Astrocyte (in vitro differentiated cells and primary cell): ENCODE measurements at regions not wholly inside any gene's neighbourhood (a gene's known extent, or its start where the extent isn't known, plus 50 kb on each side); places are given as distances from the start of the nearest gene placed in this dataset.

Source experiments
- DNase-seq: peaks from one replicate; pipeline ENCODE4 v3.0.0-alpha.2; 2010; ENCODE audit warnings: low read depth
- FAIRE-seq: peaks from 2 replicates; lab custom pipeline; 2011; peaks lifted over from hg19 to GRCh38; lab: Jason Lieb, UNC
- H2AFZ ChIP-seq: 2 replicates; pipeline ENCODE4 v1.6.0; 2012; ENCODE audit warnings: low read depth, low read length, inconsistent platforms
- H3K27ac ChIP-seq: 2 replicates; pipeline ENCODE4 v1.5.1; 2011; ENCODE audit warnings: low read depth, low read length, inconsistent platforms
- H3K27me3 ChIP-seq: 2 replicates; pipeline ENCODE4 v1.6.0; 2011; ENCODE audit warnings: low read length, inconsistent platforms; ENCODE audit not compliant: insufficient read depth
- H3K36me3 ChIP-seq: 2 replicates; pipeline ENCODE4 v1.5.1; 2011; ENCODE audit warnings: low read length, inconsistent platforms; ENCODE audit not compliant: insufficient read depth
- H3K4me1 ChIP-seq: 2 replicates; pipeline ENCODE4 v1.5.1; 2011; ENCODE audit warnings: low read length, inconsistent platforms; ENCODE audit not compliant: insufficient read depth
- H3K4me2 ChIP-seq: 2 replicates; pipeline ENCODE4 v1.6.0; 2012; ENCODE audit warnings: low read length, inconsistent platforms
- H3K4me3 ChIP-seq: 2 replicates; pipeline ENCODE4 v1.5.1; 2011; ENCODE audit warnings: low read depth, mild to moderate bottlenecking, low read length, inconsistent platforms; ENCODE audit not compliant: insufficient read depth
- H3K79me2 ChIP-seq: 2 replicates; pipeline ENCODE4 v1.6.0; 2012; ENCODE audit warnings: mild to moderate bottlenecking, low read length, inconsistent platforms; ENCODE audit not compliant: insufficient read depth
- H3K9ac ChIP-seq: 2 replicates; pipeline ENCODE4 v1.6.0; 2012; ENCODE audit warnings: mild to moderate bottlenecking, low read length, inconsistent platforms
- H3K9me3 ChIP-seq: 2 replicates; pipeline ENCODE4 v1.5.1; 2012; ENCODE audit warnings: low read depth, mild to moderate bottlenecking, low read length, inconsistent platforms; ENCODE audit not compliant: insufficient read depth
- H4K20me1 ChIP-seq: 2 replicates; pipeline ENCODE4 v1.6.0; 2012; ENCODE audit warnings: low read length, inconsistent platforms; ENCODE audit not compliant: insufficient read depth
- H3K27ac Mint-ChIP-seq: one replicate; pipeline ENCODE4 v1.8.0; 2021; ENCODE audit warnings: mild to moderate bottlenecking, mixed read lengths; ENCODE audit not compliant: unreplicated experiment
- H3K27me3 Mint-ChIP-seq: one replicate; pipeline ENCODE4 v1.8.0; 2021; ENCODE audit warnings: low read depth, mixed read lengths; ENCODE audit not compliant: unreplicated experiment
- H3K36me3 Mint-ChIP-seq: one replicate; pipeline ENCODE4 v1.8.0; 2021; ENCODE audit warnings: low read depth, mixed read lengths; ENCODE audit not compliant: unreplicated experiment
- H3K4me1 Mint-ChIP-seq: one replicate; pipeline ENCODE4 v1.8.0; 2021; ENCODE audit warnings: low read depth, mixed read lengths; ENCODE audit not compliant: unreplicated experiment
- H3K4me3 Mint-ChIP-seq: one replicate; pipeline ENCODE4 v1.8.0; 2021; ENCODE audit warnings: mild to moderate bottlenecking, moderate library complexity, mixed read lengths; ENCODE audit not compliant: unreplicated experiment
- H3K9me3 Mint-ChIP-seq: one replicate; pipeline ENCODE4 v1.8.0; 2021; ENCODE audit warnings: mild to moderate bottlenecking, mixed read lengths; ENCODE audit not compliant: unreplicated experiment
- EZH2 ChIP-seq: IDR thresholded peaks from 2 replicates; pipeline ENCODE4 v1.6.1; 2012; ENCODE audit warnings: mild to moderate bottlenecking, low read length, inconsistent platforms; ENCODE audit not compliant: insufficient read depth
- TF ChIP-seq, protein P1 (sequence below): IDR thresholded peaks from 2 replicates; pipeline ENCODE4 v1.5.1; 2011; ENCODE audit warnings: low read depth, mild to moderate bottlenecking, inconsistent platforms, low read length, moderate library complexity; ENCODE audit not compliant: insufficient read depth

DNA sequence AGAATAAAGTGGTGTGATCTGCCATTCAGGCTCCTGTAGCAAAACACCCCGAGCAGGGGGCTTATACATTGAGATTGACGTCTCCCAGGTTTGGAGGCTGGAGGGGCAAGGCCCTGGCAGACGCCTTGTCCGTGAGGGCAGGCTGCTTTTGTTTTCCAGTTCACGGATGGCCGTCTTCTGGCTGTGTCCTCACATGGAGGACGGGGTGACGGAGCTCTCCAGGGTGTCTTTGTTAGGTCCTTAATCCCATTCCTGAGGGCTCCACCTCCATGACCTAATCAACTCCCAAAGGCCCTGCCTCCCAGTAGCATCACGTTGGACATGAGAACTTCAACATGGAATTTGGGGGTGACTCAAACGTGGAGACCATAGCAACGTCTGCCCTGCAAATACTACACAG, 147.7 kb downstream of the KIF26A start:
- H3K79me2 ChIP-seq, result no peaks in the 10 kb centered on the region
- Mint-ChIP-seq H3K27ac (no peak overlapping the region), H3K9me3 (peaks cover 5% of the 10 kb centered on the region), H3K4me1 (no peaks in the 10 kb centered on the region), H3K36me3 (no peaks in the 10 kb centered on the region), H3K4me3 (no peak overlapping the region), H3K27me3 (peaks cover 31% of the 10 kb centered on the region)
- H3K4me2 ChIP-seq, result no peak overlapping the region
- DNase-seq, result no peak
- no peaks in the 10 kb centered on the region for H3K27me3 ChIP-seq
- H3K36me3 ChIP-seq, result no peaks in the 10 kb centered on the region
- H3K27ac ChIP-seq, result no peak overlapping the region
- H3K4me3 ChIP-seq, result no peak overlapping the region
- no peak overlapping the region for H3K9ac ChIP-seq
- H4K20me1 ChIP-seq, result no peaks in the 10 kb centered on the region
- no peaks in the 10 kb centered on the region for H3K4me1 ChIP-seq
- H2AFZ ChIP-seq, result no peak overlapping the region
- TF ChIP-seq, protein P1, sequence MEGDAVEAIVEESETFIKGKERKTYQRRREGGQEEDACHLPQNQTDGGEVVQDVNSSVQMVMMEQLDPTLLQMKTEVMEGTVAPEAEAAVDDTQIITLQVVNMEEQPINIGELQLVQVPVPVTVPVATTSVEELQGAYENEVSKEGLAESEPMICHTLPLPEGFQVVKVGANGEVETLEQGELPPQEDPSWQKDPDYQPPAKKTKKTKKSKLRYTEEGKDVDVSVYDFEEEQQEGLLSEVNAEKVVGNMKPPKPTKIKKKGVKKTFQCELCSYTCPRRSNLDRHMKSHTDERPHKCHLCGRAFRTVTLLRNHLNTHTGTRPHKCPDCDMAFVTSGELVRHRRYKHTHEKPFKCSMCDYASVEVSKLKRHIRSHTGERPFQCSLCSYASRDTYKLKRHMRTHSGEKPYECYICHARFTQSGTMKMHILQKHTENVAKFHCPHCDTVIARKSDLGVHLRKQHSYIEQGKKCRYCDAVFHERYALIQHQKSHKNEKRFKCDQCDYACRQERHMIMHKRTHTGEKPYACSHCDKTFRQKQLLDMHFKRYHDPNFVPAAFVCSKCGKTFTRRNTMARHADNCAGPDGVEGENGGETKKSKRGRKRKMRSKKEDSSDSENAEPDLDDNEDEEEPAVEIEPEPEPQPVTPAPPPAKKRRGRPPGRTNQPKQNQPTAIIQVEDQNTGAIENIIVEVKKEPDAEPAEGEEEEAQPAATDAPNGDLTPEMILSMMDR, result no peak
- no peak for TF ChIP-seq EZH2
- no peak for FAIRE-seq
- peaks cover 8% of the 10 kb centered on the region for H3K9me3 ChIP-seq

DNA sequence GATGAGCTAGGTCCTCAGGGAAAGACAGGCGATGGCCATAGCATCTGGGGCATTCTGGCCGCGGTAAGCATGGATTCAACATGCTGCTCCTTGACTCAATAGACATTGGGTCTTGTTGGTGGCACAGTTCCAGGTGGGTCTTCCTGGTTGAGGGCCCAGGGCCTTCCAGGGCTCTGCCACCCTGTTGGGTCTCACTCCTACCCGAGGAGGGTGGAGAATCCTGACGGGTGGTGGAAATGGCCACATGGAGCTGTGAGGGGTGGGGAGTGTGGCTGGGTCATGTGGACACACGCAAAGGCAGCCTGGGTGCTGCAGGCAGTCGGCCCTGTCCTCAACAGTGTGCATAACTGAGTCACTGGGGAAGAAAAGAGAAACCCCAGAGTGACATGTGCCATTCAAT, 148.1 kb downstream of the KIF26A start:
- H3K27ac ChIP-seq, result no peak overlapping the region
- Mint-ChIP-seq H3K4me3 (no peak overlapping the region), H3K27me3 (peaks cover 32% of the 10 kb centered on the region), H3K36me3 (no peaks in the 10 kb centered on the region), H3K9me3 (peaks cover 5% of the 10 kb centered on the region), H3K4me1 (no peaks in the 10 kb centered on the region), H3K27ac (no peak overlapping the region)
- no peaks in the 10 kb centered on the region for H3K27me3 ChIP-seq
- no peaks in the 10 kb centered on the region for H3K36me3 ChIP-seq
- FAIRE-seq (no peak), DNase-seq (no peak)
- H3K4me2 ChIP-seq, result no peak overlapping the region
- H3K9ac ChIP-seq, result no peak overlapping the region
- TF ChIP-seq EZH2, result no peak
- TF ChIP-seq, protein P1, result no peak
- peaks cover 8% of the 10 kb centered on the region for H3K9me3 ChIP-seq
- H3K79me2 ChIP-seq, result no peaks in the 10 kb centered on the region
- H2AFZ ChIP-seq, result no peak overlapping the region
- no peaks in the 10 kb centered on the region for H4K20me1 ChIP-seq
- H3K4me1 ChIP-seq, result no peaks in the 10 kb centered on the region
- no peak overlapping the region for H3K4me3 ChIP-seq

DNA sequence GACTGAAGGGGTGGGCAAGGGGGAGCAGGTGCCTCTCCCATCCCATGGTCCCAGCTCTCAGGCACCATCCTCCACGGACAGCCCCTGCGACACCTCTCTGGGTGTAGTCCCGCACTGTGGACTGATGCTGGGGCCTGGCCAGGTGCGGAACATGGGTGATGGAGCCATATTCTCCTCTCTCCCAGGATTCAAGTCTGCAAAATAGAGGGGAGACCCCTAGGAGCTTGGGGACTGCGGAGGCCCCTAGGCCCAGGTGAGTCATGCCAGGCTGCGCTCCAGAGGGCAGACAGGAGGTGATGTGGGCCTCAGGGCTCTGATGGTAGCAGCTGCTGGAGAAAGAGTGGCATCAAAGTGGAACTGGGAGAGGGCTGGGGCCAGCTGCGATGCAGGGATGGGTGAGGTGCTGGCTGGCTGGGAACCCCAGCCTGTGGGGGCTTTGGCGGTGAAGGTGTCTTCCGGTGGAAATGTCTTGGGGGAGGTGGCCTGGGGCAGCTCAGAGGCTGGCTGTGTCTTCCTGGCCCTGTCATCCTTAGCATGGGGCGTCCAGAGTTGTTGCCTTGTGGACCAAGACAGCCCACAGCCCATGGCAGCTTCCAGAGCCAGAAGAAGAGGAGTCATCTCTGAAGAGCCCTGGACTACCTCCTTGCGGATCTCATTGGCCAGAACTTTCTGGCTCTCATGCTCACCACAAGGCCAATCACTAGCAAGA, 149.1 kb downstream of the KIF26A start:
- peaks cover 5% of the 10 kb centered on the region for H3K9me3 Mint-ChIP-seq
- no peaks in the 10 kb centered on the region for H4K20me1 ChIP-seq
- no peak for TF ChIP-seq EZH2
- H3K27me3 ChIP-seq, result no peaks in the 10 kb centered on the region
- DNase-seq (no peak), FAIRE-seq (no peak)
- H2AFZ ChIP-seq, result no peak overlapping the region
- no peaks in the 10 kb centered on the region for H3K4me1 Mint-ChIP-seq
- no peak overlapping the region for H3K27ac Mint-ChIP-seq
- no peaks in the 10 kb centered on the region for H3K79me2 ChIP-seq
- H3K9me3 ChIP-seq, result peaks cover 8% of the 10 kb centered on the region
- no peak overlapping the region for H3K9ac ChIP-seq
- no peaks in the 10 kb centered on the region for H3K36me3 Mint-ChIP-seq
- H3K4me3 Mint-ChIP-seq, result no peak overlapping the region
- H3K4me1 ChIP-seq, result no peaks in the 10 kb centered on the region
- H3K27me3 Mint-ChIP-seq, result peaks cover 31% of the 10 kb centered on the region
- H3K4me2 ChIP-seq, result no peak overlapping the region
- H3K4me3 ChIP-seq, result no peak overlapping the region
- no peaks in the 10 kb centered on the region for H3K36me3 ChIP-seq
- no peak overlapping the region for H3K27ac ChIP-seq
